ENCODE measurements at regions not wholly inside any gene's neighbourhood (a gene's known extent, or its start where the extent isn't known, plus 50 kb on each side); places are given as distances from the start of the nearest gene placed in this dataset.

GRCh38 chr4:130238121-130238520 is 1142.2 kb downstream of the C4orf33 start:
- no peak overlapping the region for H3K4me2 ChIP-seq (ENCODE audit: extremely low read depth, insufficient read depth, low read length)
- H3K4me3 ChIP-seq (replicated peaks in 1 of 4; ENCODE audit: control extremely low read depth in 1 of 4, insufficient read depth in 1 of 4, low read depth in 3 of 4, low read length in 4 of 4), result no peak overlapping the region
- H3K9me3 ChIP-seq (ENCODE audit: control insufficient read depth, insufficient read depth, low read depth, low read length), result no peaks in the 10 kb centered on the region
- no peaks in the 10 kb centered on the region for H3K36me3 ChIP-seq (ENCODE audit: control insufficient read depth, insufficient read depth, low read length)
- no peaks in the 10 kb centered on the region for H3K27me3 ChIP-seq (ENCODE audit: control insufficient read depth, insufficient read depth, low read length)
- H3K4me1 ChIP-seq (ENCODE audit: control insufficient read depth, extremely low read depth, insufficient read depth, low read length), result no peaks in the 10 kb centered on the region
- no peaks in the 10 kb centered on the region for H3K79me2 ChIP-seq (ENCODE audit: control insufficient read depth, insufficient read depth, low read length)
- H3K9ac ChIP-seq (ENCODE audit: insufficient read depth, low read length), result no peak overlapping the region
- no peak for TF ChIP-seq CTCF (conservative IDR thresholded peaks at IDR 0.05 in 1 of 2, IDR thresholded peaks at IDR 0.05 in 1 of 2; ENCODE audit: low read depth in 1 of 2, low read length in 2 of 2)
- TF ChIP-seq EZH2 (IDR thresholded peaks at IDR 0.05; ENCODE audit: low read length, missing control alignments), result no peak
- DNase-seq (ENCODE audit: low read depth in 2 of 2), result peak in 1 of 2 donors; percentile 3
- no peaks in the 10 kb centered on the region for H4K20me1 ChIP-seq (ENCODE audit: control insufficient read depth, extremely low read depth, insufficient read depth, low read length)
- H2AFZ ChIP-seq (ENCODE audit: low read length), result no peak overlapping the region
- no peak overlapping the region for H3K27ac ChIP-seq (ENCODE audit: insufficient read depth, low read length)

GRCh38 chr4:130249002-130249401 is 1153.0 kb downstream of the C4orf33 start:
- DNase-seq (ENCODE audit: low read depth in 2 of 2), result no peak
- Histone ChIP-seq H3K27ac (ENCODE audit: insufficient read depth, low read length) (no peak overlapping the region), H4K20me1 (ENCODE audit: control insufficient read depth, extremely low read depth, insufficient read depth, low read length) (no peaks in the 10 kb centered on the region), H3K9ac (ENCODE audit: insufficient read depth, low read length) (no peak overlapping the region), H3K27me3 (ENCODE audit: control insufficient read depth, insufficient read depth, low read length) (no peaks in the 10 kb centered on the region), H3K4me1 (ENCODE audit: control insufficient read depth, extremely low read depth, insufficient read depth, low read length) (no peaks in the 10 kb centered on the region), H2AFZ (ENCODE audit: low read length) (no peak overlapping the region), H3K4me2 (ENCODE audit: extremely low read depth, insufficient read depth, low read length) (no peak overlapping the region), H3K79me2 (ENCODE audit: control insufficient read depth, insufficient read depth, low read length) (no peaks in the 10 kb centered on the region), H3K9me3 (ENCODE audit: control insufficient read depth, insufficient read depth, low read depth, low read length) (no peaks in the 10 kb centered on the region), H3K4me3 (replicated peaks in 1 of 4; ENCODE audit: control extremely low read depth in 1 of 4, insufficient read depth in 1 of 4, low read depth in 3 of 4, low read length in 4 of 4) (no peak overlapping the region), H3K36me3 (ENCODE audit: control insufficient read depth, insufficient read depth, low read length) (no peaks in the 10 kb centered on the region)
- TF ChIP-seq EZH2 (IDR thresholded peaks at IDR 0.05; ENCODE audit: low read length, missing control alignments), result no peak
- TF ChIP-seq CTCF (conservative IDR thresholded peaks at IDR 0.05 in 1 of 2, IDR thresholded peaks at IDR 0.05 in 1 of 2; ENCODE audit: low read depth in 1 of 2, low read length in 2 of 2), result no peak

GRCh38 chr4:130257271-130257670 is 1161.3 kb downstream of the C4orf33 start:
- H3K36me3 ChIP-seq (ENCODE audit: control insufficient read depth, insufficient read depth, low read length), result no peaks in the 10 kb centered on the region
- no peak overlapping the region for H3K4me3 ChIP-seq (replicated peaks in 1 of 4; ENCODE audit: control extremely low read depth in 1 of 4, insufficient read depth in 1 of 4, low read depth in 3 of 4, low read length in 4 of 4)
- no peak overlapping the region for H2AFZ ChIP-seq (ENCODE audit: low read length)
- H3K4me1 ChIP-seq (ENCODE audit: control insufficient read depth, extremely low read depth, insufficient read depth, low read length), result no peaks in the 10 kb centered on the region
- DNase-seq (ENCODE audit: low read depth in 2 of 2), result peak; percentile 18 to 85
- no peak overlapping the region for H3K27ac ChIP-seq (ENCODE audit: insufficient read depth, low read length)
- no peaks in the 10 kb centered on the region for H4K20me1 ChIP-seq (ENCODE audit: control insufficient read depth, extremely low read depth, insufficient read depth, low read length)
- TF ChIP-seq EZH2 (IDR thresholded peaks at IDR 0.05; ENCODE audit: low read length, missing control alignments) (no peak), CTCF (conservative IDR thresholded peaks at IDR 0.05 in 1 of 2, IDR thresholded peaks at IDR 0.05 in 1 of 2; ENCODE audit: low read depth in 1 of 2, low read length in 2 of 2) (no peak)
- no peak overlapping the region for H3K9ac ChIP-seq (ENCODE audit: insufficient read depth, low read length)
- H3K79me2 ChIP-seq (ENCODE audit: control insufficient read depth, insufficient read depth, low read length), result no peaks in the 10 kb centered on the region
- no peaks in the 10 kb centered on the region for H3K9me3 ChIP-seq (ENCODE audit: control insufficient read depth, insufficient read depth, low read depth, low read length)
- H3K4me2 ChIP-seq (ENCODE audit: extremely low read depth, insufficient read depth, low read length), result no peak overlapping the region
- H3K27me3 ChIP-seq (ENCODE audit: control insufficient read depth, insufficient read depth, low read length), result no peaks in the 10 kb centered on the region

Measured in fibroblast of lung (primary cell).